ENCODE measurements at regions not wholly inside any gene's neighbourhood (a gene's known extent, or its start where the extent isn't known, plus 50 kb on each side); places are given as distances from the start of the nearest gene placed in this dataset.
"Not testable (repeated sequence)": the region's sequence is repeated elsewhere in the genome, so short reads cannot be mapped to it uniquely, and the experiment has no call there.

GRCh38 chr12:20057398-20057797 lies 310.9 kb upstream of the PDE3A start:
- no peak overlapping the region for H3K4me3 ChIP-seq (ENCODE audit: low read depth in 1 of 2, low read length in 2 of 2)
- no peaks in the 10 kb centered on the region for H3K27me3 ChIP-seq (ENCODE audit: low read depth, low read length)
- H3K36me3 ChIP-seq (ENCODE audit: control insufficient read depth in 1 of 2, insufficient read depth in 2 of 2, low read length in 2 of 2) = no peaks in the 10 kb centered on the region
- H3K27ac ChIP-seq (ENCODE audit: low read length) = no peak overlapping the region
- H3K9me3 ChIP-seq (ENCODE audit: control insufficient read depth in 1 of 2, low read length in 2 of 2) = no peaks in the 10 kb centered on the region
- H3K4me1 ChIP-seq (ENCODE audit: control insufficient read depth in 1 of 2, insufficient read depth in 2 of 2, low read length in 2 of 2) = no peaks in the 10 kb centered on the region

GRCh38 chr12:20063116-20063515 lies 305.2 kb upstream of the PDE3A start:
- Histone ChIP-seq H3K27ac (ENCODE audit: low read length) (no peak overlapping the region), H3K27me3 (ENCODE audit: low read depth, low read length) (no peaks in the 10 kb centered on the region), H3K4me1 (ENCODE audit: control insufficient read depth in 1 of 2, insufficient read depth in 2 of 2, low read length in 2 of 2) (no peaks in the 10 kb centered on the region)

GRCh38 chr12:20077618-20078017 lies 290.7 kb upstream of the PDE3A start:
- Histone ChIP-seq H3K36me3 (ENCODE audit: control insufficient read depth in 1 of 2, insufficient read depth in 2 of 2, low read length in 2 of 2) (no peaks in the 10 kb centered on the region), H3K27ac (ENCODE audit: low read length) (no peak overlapping the region), H3K4me3 (ENCODE audit: low read depth in 1 of 2, low read length in 2 of 2) (no peak overlapping the region), H3K9me3 (ENCODE audit: control insufficient read depth in 1 of 2, low read length in 2 of 2) (no peaks in the 10 kb centered on the region), H3K4me1 (ENCODE audit: control insufficient read depth in 1 of 2, insufficient read depth in 2 of 2, low read length in 2 of 2) (no peaks in the 10 kb centered on the region), H3K27me3 (ENCODE audit: low read depth, low read length) (no peaks in the 10 kb centered on the region)

More at GRCh38 chr12:20063116-20063515, 305.2 kb upstream of the PDE3A start:
- no peaks in the 10 kb centered on the region for H3K36me3 ChIP-seq (ENCODE audit: control insufficient read depth in 1 of 2, insufficient read depth in 2 of 2, low read length in 2 of 2)
- no peak overlapping the region for H3K4me3 ChIP-seq (ENCODE audit: low read depth in 1 of 2, low read length in 2 of 2)
- H3K9me3 ChIP-seq (ENCODE audit: control insufficient read depth in 1 of 2, low read length in 2 of 2) = no peaks in the 10 kb centered on the region

- H3K36me3 ChIP-seq (ENCODE audit: control insufficient read depth in 1 of 2, insufficient read depth in 2 of 2, low read length in 2 of 2) = no peaks in the 10 kb centered on the region
- no peak overlapping the region for H3K4me3 ChIP-seq (ENCODE audit: low read depth in 1 of 2, low read length in 2 of 2)
- no peaks in the 10 kb centered on the region for H3K4me1 ChIP-seq (ENCODE audit: control insufficient read depth in 1 of 2, insufficient read depth in 2 of 2, low read length in 2 of 2)
- H3K27me3 ChIP-seq (ENCODE audit: low read depth, low read length) = no peaks in the 10 kb centered on the region
- H3K27ac ChIP-seq (ENCODE audit: low read length) = no peak overlapping the region
- no peaks in the 10 kb centered on the region for H3K9me3 ChIP-seq (ENCODE audit: control insufficient read depth in 1 of 2, low read length in 2 of 2)
These were observed 279.3 kb upstream of the PDE3A start for GRCh38 chr12:20089077-20089476.

- H3K27ac ChIP-seq (ENCODE audit: low read length); H3K27me3 ChIP-seq (ENCODE audit: low read depth, low read length); H3K9me3 ChIP-seq (ENCODE audit: control insufficient read depth in 1 of 2, low read length in 2 of 2); H3K4me1 ChIP-seq (ENCODE audit: control insufficient read depth in 1 of 2, insufficient read depth in 2 of 2, low read length in 2 of 2); H3K36me3 ChIP-seq (ENCODE audit: control insufficient read depth in 1 of 2, insufficient read depth in 2 of 2, low read length in 2 of 2); H3K4me3 ChIP-seq (ENCODE audit: low read depth in 1 of 2, low read length in 2 of 2): not testable (repeated sequence)
These were observed 275.0 kb upstream of the PDE3A start for GRCh38 chr12:20093190-20093810.

- Histone ChIP-seq H3K4me1 (ENCODE audit: control insufficient read depth in 1 of 2, insufficient read depth in 2 of 2, low read length in 2 of 2) (peaks cover 0 to 4% of the 10 kb centered on the region in 2 donors), H3K9me3 (ENCODE audit: control insufficient read depth in 1 of 2, low read length in 2 of 2) (no peaks in the 10 kb centered on the region), H3K36me3 (ENCODE audit: control insufficient read depth in 1 of 2, insufficient read depth in 2 of 2, low read length in 2 of 2) (no peaks in the 10 kb centered on the region), H3K27ac (ENCODE audit: low read length) (no peak overlapping the region), H3K27me3 (ENCODE audit: low read depth, low read length) (no peaks in the 10 kb centered on the region), H3K4me3 (ENCODE audit: low read depth in 1 of 2, low read length in 2 of 2) (no peak overlapping the region)
These were observed 271.9 kb upstream of the PDE3A start for GRCh38 chr12:20096430-20096829.

GRCh38 chr12:20097626-20098025 lies 270.7 kb upstream of the PDE3A start:
- Histone ChIP-seq H3K4me1 (ENCODE audit: control insufficient read depth in 1 of 2, insufficient read depth in 2 of 2, low read length in 2 of 2) (peaks cover 0 to 4% of the 10 kb centered on the region in 2 donors), H3K4me3 (ENCODE audit: low read depth in 1 of 2, low read length in 2 of 2) (no peak overlapping the region), H3K9me3 (ENCODE audit: control insufficient read depth in 1 of 2, low read length in 2 of 2) (no peaks in the 10 kb centered on the region), H3K36me3 (ENCODE audit: control insufficient read depth in 1 of 2, insufficient read depth in 2 of 2, low read length in 2 of 2) (no peaks in the 10 kb centered on the region), H3K27me3 (ENCODE audit: low read depth, low read length) (no peaks in the 10 kb centered on the region), H3K27ac (ENCODE audit: low read length) (no peak overlapping the region)

GRCh38 chr12:20099395-20100183 lies 268.7 kb upstream of the PDE3A start:
- H3K4me3 ChIP-seq (ENCODE audit: low read depth in 1 of 2, low read length in 2 of 2) = no peak overlapping the region
- H3K36me3 ChIP-seq (ENCODE audit: control insufficient read depth in 1 of 2, insufficient read depth in 2 of 2, low read length in 2 of 2) = no peaks in the 10 kb centered on the region
- no peaks in the 10 kb centered on the region for H3K9me3 ChIP-seq (ENCODE audit: control insufficient read depth in 1 of 2, low read length in 2 of 2)
- no peaks in the 10 kb centered on the region for H3K27me3 ChIP-seq (ENCODE audit: low read depth, low read length)
- no peak overlapping the region for H3K27ac ChIP-seq (ENCODE audit: low read length)
- peaks cover 0 to 4% of the 10 kb centered on the region in 2 donors for H3K4me1 ChIP-seq (ENCODE audit: control insufficient read depth in 1 of 2, insufficient read depth in 2 of 2, low read length in 2 of 2)

GRCh38 chr12:20101046-20101445 lies 267.3 kb upstream of the PDE3A start:
- Histone ChIP-seq H3K4me1 (ENCODE audit: control insufficient read depth in 1 of 2, insufficient read depth in 2 of 2, low read length in 2 of 2) (peaks cover 0 to 10% of the 10 kb centered on the region in 2 donors), H3K4me3 (ENCODE audit: low read depth in 1 of 2, low read length in 2 of 2) (no peak overlapping the region), H3K27ac (ENCODE audit: low read length) (no peak overlapping the region), H3K36me3 (ENCODE audit: control insufficient read depth in 1 of 2, insufficient read depth in 2 of 2, low read length in 2 of 2) (no peaks in the 10 kb centered on the region), H3K9me3 (ENCODE audit: control insufficient read depth in 1 of 2, low read length in 2 of 2) (no peaks in the 10 kb centered on the region), H3K27me3 (ENCODE audit: low read depth, low read length) (no peaks in the 10 kb centered on the region)

GRCh38 chr12:20105943-20106342 lies 262.4 kb upstream of the PDE3A start:
- Histone ChIP-seq H3K4me1 (ENCODE audit: control insufficient read depth in 1 of 2, insufficient read depth in 2 of 2, low read length in 2 of 2) (peaks cover 0 to 10% of the 10 kb centered on the region in 2 donors), H3K4me3 (ENCODE audit: low read depth in 1 of 2, low read length in 2 of 2) (no peak overlapping the region), H3K27me3 (ENCODE audit: low read depth, low read length) (no peaks in the 10 kb centered on the region), H3K36me3 (ENCODE audit: control insufficient read depth in 1 of 2, insufficient read depth in 2 of 2, low read length in 2 of 2) (no peaks in the 10 kb centered on the region), H3K9me3 (ENCODE audit: control insufficient read depth in 1 of 2, low read length in 2 of 2) (no peaks in the 10 kb centered on the region), H3K27ac (ENCODE audit: low read length) (no peak overlapping the region)

- Histone ChIP-seq H3K9me3 (ENCODE audit: control insufficient read depth in 1 of 2, low read length in 2 of 2) (no peaks in the 10 kb centered on the region), H3K27me3 (ENCODE audit: low read depth, low read length) (no peaks in the 10 kb centered on the region), H3K27ac (ENCODE audit: low read length) (no peak overlapping the region), H3K4me1 (ENCODE audit: control insufficient read depth in 1 of 2, insufficient read depth in 2 of 2, low read length in 2 of 2) (peaks cover 0 to 6% of the 10 kb centered on the region in 2 donors), H3K4me3 (ENCODE audit: low read depth in 1 of 2, low read length in 2 of 2) (no peak overlapping the region), H3K36me3 (ENCODE audit: control insufficient read depth in 1 of 2, insufficient read depth in 2 of 2, low read length in 2 of 2) (no peaks in the 10 kb centered on the region)
These were observed 258.7 kb upstream of the PDE3A start for GRCh38 chr12:20109676-20110075.

All from muscle layer of duodenum (tissue), 2 donors.